ACC112 (cell line): ENCODE measurements at regions not wholly inside any gene's neighbourhood (a gene's known extent, or its start where the extent isn't known, plus 50 kb on each side); places are given as distances from the start of the nearest gene placed in this dataset.

Source experiments
- H2AFZ ChIP-seq: fragments of 200-600 bp; sonication (generic); one replicate; pipeline ENCODE4 v1.6.0; 2017; ENCODE audit warnings: antibody characterized with exemption, low read length; ENCODE audit not compliant: unreplicated experiment
- H3K27ac ChIP-seq: fragments of 200-600 bp; sonication (generic); 2 replicates; pipeline ENCODE4 v1.5.1; 2014; ENCODE audit warnings: low read depth, mild to moderate bottlenecking, antibody characterized with exemption, low read length, moderate library complexity
- H3K27me3 ChIP-seq: fragments of 200-600 bp; sonication (generic); 2 replicates; pipeline ENCODE4 v1.6.1; 2014; ENCODE audit warnings: mild to moderate bottlenecking, antibody characterized with exemption, low read length, moderate library complexity, mixed read lengths; ENCODE audit not compliant: insufficient read depth
- H3K36me3 ChIP-seq: fragments of 200-600 bp; sonication (generic); 2 replicates; pipeline ENCODE4 v1.6.1; 2016; ENCODE audit warnings: mild to moderate bottlenecking, antibody characterized with exemption, low read length, moderate library complexity, mixed read lengths; ENCODE audit not compliant: insufficient read depth
- H3K4me1 ChIP-seq: fragments of 200-600 bp; sonication (generic); one replicate; pipeline ENCODE4 v1.6.1; 2016; ENCODE audit warnings: low read length, mixed read lengths; ENCODE audit not compliant: insufficient read depth, unreplicated experiment, control insufficient read depth
- H3K4me3 ChIP-seq: fragments of 200-600 bp; sonication (generic); 2 replicates; pipeline ENCODE4 v1.5.1; 2014; ENCODE audit warnings: mild to moderate bottlenecking, low read depth, low read length
- H3K79me2 ChIP-seq: fragments of 200-600 bp; sonication (generic); one replicate; pipeline ENCODE4 v1.6.0; 2016; ENCODE audit warnings: low read length; ENCODE audit not compliant: control insufficient read depth, unreplicated experiment, insufficient read depth

DNA sequence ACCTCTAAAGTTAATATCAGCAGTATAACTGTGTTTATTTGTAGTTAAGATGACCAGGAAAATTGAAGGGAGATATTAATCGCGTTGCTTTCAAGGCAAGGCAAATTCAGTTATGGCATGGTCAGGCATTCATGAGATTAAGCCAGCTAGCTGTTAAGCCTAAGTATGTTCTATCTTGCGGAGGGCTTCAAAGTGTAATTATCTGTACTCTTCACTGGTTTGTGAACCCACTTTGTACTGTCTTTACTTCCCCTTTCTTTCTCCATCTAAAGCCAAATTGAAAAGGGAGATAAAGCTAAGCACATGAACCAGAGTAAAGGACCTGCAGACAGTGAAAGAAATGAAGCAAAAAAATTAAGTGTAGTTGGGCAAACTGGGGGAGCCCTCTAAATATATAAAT is 483.1 kb upstream of the NRP1 start:
- Histone ChIP-seq H3K4me3 (no peak overlapping the region), H3K27me3 (no peaks in the 10 kb centered on the region), H3K36me3 (no peaks in the 10 kb centered on the region), H3K79me2 (no peaks in the 10 kb centered on the region), H3K4me1 (no peaks in the 10 kb centered on the region), H2AFZ (no peak overlapping the region), H3K27ac (no peak overlapping the region)

GRCh38 chr10:33815776-33816175 is 481.3 kb upstream of the NRP1 start:
- H2AFZ ChIP-seq, result no peak overlapping the region
- no peaks in the 10 kb centered on the region for H3K36me3 ChIP-seq
- no peak overlapping the region for H3K27ac ChIP-seq
- H3K79me2 ChIP-seq, result no peaks in the 10 kb centered on the region
- H3K27me3 ChIP-seq, result no peaks in the 10 kb centered on the region
- no peak overlapping the region for H3K4me3 ChIP-seq
- H3K4me1 ChIP-seq, result no peaks in the 10 kb centered on the region

DNA sequence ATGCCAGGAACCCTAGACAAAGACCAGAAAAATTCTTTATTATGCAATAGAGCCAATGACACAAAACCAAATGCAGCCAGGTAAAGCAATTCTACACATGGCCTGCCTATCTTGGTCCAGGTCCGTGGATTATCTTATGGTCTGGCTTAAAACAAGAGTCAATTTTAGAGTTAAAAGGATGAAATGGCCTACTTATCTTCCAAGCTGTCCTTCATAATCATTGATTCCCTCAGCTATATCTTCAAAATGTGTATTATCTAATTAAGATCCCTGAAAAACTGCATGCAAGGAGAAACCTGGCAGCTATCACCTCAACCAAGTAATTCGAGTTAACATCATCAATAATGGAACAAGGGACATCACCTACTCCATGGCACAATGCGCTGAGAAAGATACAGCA is 479.4 kb upstream of the NRP1 start:
- Histone ChIP-seq H3K36me3 (no peaks in the 10 kb centered on the region), H3K4me3 (no peak overlapping the region), H2AFZ (no peak overlapping the region), H3K79me2 (no peaks in the 10 kb centered on the region), H3K4me1 (no peaks in the 10 kb centered on the region), H3K27me3 (no peaks in the 10 kb centered on the region), H3K27ac (no peak overlapping the region)

- no peak overlapping the region for H3K4me3 ChIP-seq
- no peaks in the 10 kb centered on the region for H3K27me3 ChIP-seq
- H3K4me1 ChIP-seq, result no peaks in the 10 kb centered on the region
- H3K79me2 ChIP-seq, result no peaks in the 10 kb centered on the region
- H2AFZ ChIP-seq, result no peak overlapping the region
- H3K27ac ChIP-seq, result no peak overlapping the region
- no peaks in the 10 kb centered on the region for H3K36me3 ChIP-seq
Observed at GRCh38 chr10:33813415-33813814, 478.9 kb upstream of the NRP1 start.

DNA sequence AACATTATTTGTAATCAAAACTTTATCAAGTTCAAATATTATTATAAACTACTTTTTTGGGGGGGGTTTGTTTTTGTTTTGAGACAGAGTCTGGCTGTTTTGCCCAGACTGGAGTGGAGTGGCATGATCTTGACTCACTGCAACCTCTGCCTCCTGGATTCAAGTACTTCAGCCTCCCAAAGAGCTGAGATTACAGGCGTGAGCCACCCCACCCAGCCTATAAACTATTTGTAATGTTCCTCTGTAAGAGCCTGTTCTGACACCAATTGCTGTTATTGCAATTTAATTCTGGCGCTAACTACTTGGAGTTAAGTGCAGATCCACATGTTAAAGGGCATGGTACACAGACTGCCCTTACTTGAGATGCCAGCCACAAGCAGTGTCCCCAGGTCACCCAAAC is 478.1 kb upstream of the NRP1 start:
- Histone ChIP-seq H3K27ac (no peak overlapping the region), H3K4me1 (no peaks in the 10 kb centered on the region), H2AFZ (no peak overlapping the region), H3K4me3 (no peak overlapping the region), H3K79me2 (no peaks in the 10 kb centered on the region), H3K27me3 (no peaks in the 10 kb centered on the region), H3K36me3 (no peaks in the 10 kb centered on the region)

GRCh38 chr10:33810986-33811385 is 476.5 kb upstream of the NRP1 start:
- no peak overlapping the region for H3K27ac ChIP-seq
- H3K79me2 ChIP-seq, result no peaks in the 10 kb centered on the region
- no peaks in the 10 kb centered on the region for H3K4me1 ChIP-seq
- no peaks in the 10 kb centered on the region for H3K27me3 ChIP-seq
- H2AFZ ChIP-seq, result no peak overlapping the region
- H3K36me3 ChIP-seq, result no peaks in the 10 kb centered on the region
- H3K4me3 ChIP-seq, result no peak overlapping the region

DNA sequence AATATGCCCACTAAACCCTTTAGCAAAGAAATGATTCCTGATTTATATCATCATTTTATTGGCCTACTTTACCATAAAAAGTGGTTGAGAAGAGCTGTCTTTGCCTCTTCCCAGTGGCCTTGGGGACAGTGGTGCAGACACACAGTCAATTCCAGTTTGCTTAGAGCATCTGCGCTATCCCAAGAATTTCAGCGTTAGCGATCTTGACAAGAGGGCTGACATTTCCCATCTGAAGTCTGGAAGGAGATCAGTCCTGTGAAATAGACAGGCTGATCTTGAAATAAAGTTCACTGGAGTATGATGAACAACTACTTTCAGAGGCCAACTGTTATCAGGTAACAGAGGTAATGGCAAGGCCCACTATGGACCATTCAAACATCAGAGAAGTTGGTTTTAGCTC is 475.3 kb upstream of the NRP1 start:
- Histone ChIP-seq H3K79me2 (no peaks in the 10 kb centered on the region), H3K4me3 (no peak overlapping the region), H3K36me3 (no peaks in the 10 kb centered on the region), H2AFZ (no peak overlapping the region), H3K4me1 (no peaks in the 10 kb centered on the region), H3K27ac (no peak overlapping the region), H3K27me3 (no peaks in the 10 kb centered on the region)

GRCh38 chr10:33808475-33808874 is 474.0 kb upstream of the NRP1 start:
- no peaks in the 10 kb centered on the region for H3K36me3 ChIP-seq
- no peaks in the 10 kb centered on the region for H3K79me2 ChIP-seq
- no peak overlapping the region for H3K4me3 ChIP-seq
- H3K4me1 ChIP-seq, result peaks cover 5% of the 10 kb centered on the region
- H2AFZ ChIP-seq, result no peak overlapping the region
- H3K27me3 ChIP-seq, result no peaks in the 10 kb centered on the region
- no peak overlapping the region for H3K27ac ChIP-seq

DNA sequence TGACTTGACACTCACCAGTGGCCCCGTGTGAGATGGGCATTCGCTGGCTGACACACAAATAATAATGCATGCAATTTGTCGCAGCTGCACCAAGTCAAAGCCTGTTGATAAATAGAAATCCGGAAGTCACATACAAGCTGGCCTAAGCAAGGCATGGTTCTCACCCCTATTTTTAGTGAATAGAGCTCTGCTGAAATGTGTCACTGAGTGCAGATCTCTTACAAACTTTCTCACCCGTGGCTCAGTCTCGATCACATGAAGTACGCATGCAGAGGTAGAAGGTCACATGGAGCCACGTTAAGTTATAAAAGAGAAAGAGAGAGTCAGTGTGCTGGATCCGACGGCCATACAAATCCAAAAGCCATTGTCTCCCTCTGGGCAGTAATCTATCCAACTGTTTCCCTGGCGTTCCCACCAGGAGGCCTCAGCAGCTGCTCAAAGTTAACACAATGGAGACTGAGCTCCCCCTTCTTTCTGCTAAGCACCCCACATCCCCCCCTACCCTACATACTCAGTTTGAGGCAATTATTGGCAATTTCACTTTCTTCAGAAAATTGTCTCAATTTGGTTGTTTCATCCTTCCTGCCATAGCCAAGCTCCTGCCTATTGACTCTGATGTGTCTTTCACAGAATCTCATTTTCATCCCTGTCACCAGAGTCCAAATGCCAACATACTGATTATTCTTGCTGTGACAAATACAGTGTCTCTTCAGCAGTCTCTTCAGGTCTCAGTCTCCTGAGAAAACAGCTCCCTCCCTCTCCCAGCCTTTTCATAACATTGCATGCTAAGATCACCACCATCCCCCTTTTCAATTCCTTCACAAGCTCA is 473.3 kb upstream of the NRP1 start:
- H2AFZ ChIP-seq, result no peak overlapping the region
- no peaks in the 10 kb centered on the region for H3K36me3 ChIP-seq
- H3K79me2 ChIP-seq, result no peaks in the 10 kb centered on the region
- peaks cover 10% of the 10 kb centered on the region for H3K4me1 ChIP-seq
- H3K27me3 ChIP-seq, result no peaks in the 10 kb centered on the region
- H3K4me3 ChIP-seq, result no peak overlapping the region
- no peak overlapping the region for H3K27ac ChIP-seq

DNA sequence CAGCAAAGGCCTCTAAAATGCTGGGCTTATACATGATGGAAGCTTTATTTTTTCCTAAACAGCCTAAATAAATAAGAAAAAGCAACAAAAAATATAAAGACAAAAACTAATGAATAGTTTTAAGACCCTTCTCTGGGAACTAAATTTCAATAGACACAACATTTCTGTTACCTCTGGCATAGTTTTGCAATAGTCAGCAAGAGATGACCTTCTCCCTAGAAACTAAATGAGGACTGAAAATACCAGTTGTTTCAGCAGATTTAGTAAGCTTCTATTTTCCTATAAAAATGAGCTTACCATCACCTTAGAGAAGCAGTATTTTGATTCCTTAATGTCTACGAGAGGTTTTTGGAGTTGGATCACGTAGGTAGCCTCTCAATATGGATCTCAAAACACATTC is 471.4 kb upstream of the NRP1 start:
- Histone ChIP-seq H3K4me1 (peaks cover 26% of the 10 kb centered on the region), H3K36me3 (no peaks in the 10 kb centered on the region), H3K27me3 (no peaks in the 10 kb centered on the region), H3K27ac (no peak overlapping the region), H3K79me2 (no peaks in the 10 kb centered on the region), H3K4me3 (no peak overlapping the region), H2AFZ (no peak overlapping the region)

- Histone ChIP-seq H2AFZ (no peak overlapping the region), H3K36me3 (no peaks in the 10 kb centered on the region), H3K27ac (no peak overlapping the region), H3K4me1 (peaks cover 35% of the 10 kb centered on the region), H3K4me3 (no peak overlapping the region), H3K79me2 (no peaks in the 10 kb centered on the region), H3K27me3 (no peaks in the 10 kb centered on the region)
Observed at GRCh38 chr10:33804584-33804983, 470.1 kb upstream of the NRP1 start.
